ENCODE measurements at regions not wholly inside any gene's neighbourhood (a gene's known extent, or its start where the extent isn't known, plus 50 kb on each side); places are given as distances from the start of the nearest gene placed in this dataset.
A peak's percentile ranks its signal among the peaks of the same experiment; 100 is the strongest.

GRCh38 chr17:79473876-79474440 lies 136.9 kb downstream of the RBFOX3 start (continued):
- TF ChIP-seq IKZF4 (CRISPR knock-in tag; IDR thresholded peaks at IDR 0.05; ENCODE audit: borderline replicate concordance, low read depth, not compliant biosample characterization) (no peak), HBP1 (CRISPR knock-in tag; IDR thresholded peaks at IDR 0.05; ENCODE audit: low read depth) (no peak), KDM6A (CRISPR knock-in tag; IDR thresholded peaks at IDR 0.05; ENCODE audit: low read depth) (no peak), PLSCR1 (CRISPR knock-in tag; IDR thresholded peaks at IDR 0.05; ENCODE audit: borderline replicate concordance) (no peak), ZNF878 (CRISPR knock-in tag; IDR thresholded peaks at IDR 0.05) (no peak), ZBTB42 (CRISPR knock-in tag; IDR thresholded peaks at IDR 0.05) (no peak)

GRCh38 chr17:79473111-79473875 lies 137.6 kb downstream of the RBFOX3 start:
- Histone ChIP-seq H3K27me3 (ENCODE audit: control insufficient read depth in 1 of 2, insufficient read depth in 2 of 2, low read length in 2 of 2) (peaks cover 16 to 70% of the 10 kb centered on the region in 2 experiments), H3K4me1 (ENCODE audit: insufficient read depth, low read length) (no peaks in the 10 kb centered on the region), H3K79me2 (ENCODE audit: insufficient read depth, low read length) (no peaks in the 10 kb centered on the region), H4K20me1 (ENCODE audit: insufficient read depth, low read length) (no peaks in the 10 kb centered on the region), H3K9me3 (ENCODE audit: low read length) (no peaks in the 10 kb centered on the region), H3K4me2 (ENCODE audit: low read depth, low read length) (no peak overlapping the region), H3K27ac (ENCODE audit: extremely low read length, insufficient read depth, low read length) (no peak overlapping the region), H2AFZ (ENCODE audit: low read length) (no peak overlapping the region), H3K4me3 (replicated peaks in 1 of 3; ENCODE audit: insufficient read depth in 1 of 3, low read depth in 2 of 3, low read length in 3 of 3) (no peak overlapping the region), H3K36me3 (replicated peaks in 1 of 2; ENCODE audit: control insufficient read depth in 1 of 2, insufficient read depth in 2 of 2, low read length in 2 of 2) (no peaks in the 10 kb centered on the region), H3K9ac (ENCODE audit: insufficient read depth, low read depth, low read length) (no peak overlapping the region)
- DNase-seq (ENCODE audit: low spot score) (peak; percentile 39), FAIRE-seq (peak; percentile 21), ATAC-seq (no peak)
- WGBS (ENCODE audit: low lambda C conversion rate), result 4% methylated on average over 13 of the region's 14 CpGs
- no TSS peak for BruUV-seq (replicated peaks)
- in situ Hi-C loops (cut with HindIII; ENCODE audit: extremely low pct_ligation_motif_present, low pct_unique_long_range_greater_than_20kb) (no loop called here), intact Hi-C loops (cut with micrococcal nuclease; ENCODE audit: unreplicated experiment) (no loop called here)
- POLR2A ChIA-PET, result no interaction called here
- CTCF ChIA-PET (ENCODE audit: low intra/inter-chr PET ratio, low total read pairs), result no interaction called here
- TF ChIP-seq EZH2 (conservative IDR thresholded peaks at IDR 0.05; ENCODE audit: low read depth, low read length) (0 out of 2 replicates have a peak, but pooled peaks have one; percentile 49), FOXA1 (IDR thresholded peaks at IDR 0.05) (no peak), FOXA1 (CRISPR knock-in tag; IDR thresholded peaks at IDR 0.05) (0 out of 2 replicates have a peak, but pooled peaks have one; percentile 11), FOSL2 (CRISPR knock-in tag; IDR thresholded peaks at IDR 0.05) (peak; percentile 27; the same call in 1 of the 2 replicates), ZNF709 (CRISPR knock-in tag; IDR thresholded peaks at IDR 0.05) (no peak), SCMH1 (CRISPR knock-in tag; IDR thresholded peaks at IDR 0.05; ENCODE audit: borderline replicate concordance) (no peak), GABPA (IDR thresholded peaks at IDR 0.05; ENCODE audit: low read depth, low read length) (no peak), GABPA (CRISPR knock-in tag; IDR thresholded peaks at IDR 0.05; ENCODE audit: low read depth) (no peak)

All from HepG2 (cell line).